ENCODE measurements at regions not wholly inside any gene's neighbourhood (a gene's known extent, or its start where the extent isn't known, plus 50 kb on each side); places are given as distances from the start of the nearest gene placed in this dataset.
A peak's percentile ranks its signal among the peaks of the same experiment; 100 is the strongest.

DNA sequence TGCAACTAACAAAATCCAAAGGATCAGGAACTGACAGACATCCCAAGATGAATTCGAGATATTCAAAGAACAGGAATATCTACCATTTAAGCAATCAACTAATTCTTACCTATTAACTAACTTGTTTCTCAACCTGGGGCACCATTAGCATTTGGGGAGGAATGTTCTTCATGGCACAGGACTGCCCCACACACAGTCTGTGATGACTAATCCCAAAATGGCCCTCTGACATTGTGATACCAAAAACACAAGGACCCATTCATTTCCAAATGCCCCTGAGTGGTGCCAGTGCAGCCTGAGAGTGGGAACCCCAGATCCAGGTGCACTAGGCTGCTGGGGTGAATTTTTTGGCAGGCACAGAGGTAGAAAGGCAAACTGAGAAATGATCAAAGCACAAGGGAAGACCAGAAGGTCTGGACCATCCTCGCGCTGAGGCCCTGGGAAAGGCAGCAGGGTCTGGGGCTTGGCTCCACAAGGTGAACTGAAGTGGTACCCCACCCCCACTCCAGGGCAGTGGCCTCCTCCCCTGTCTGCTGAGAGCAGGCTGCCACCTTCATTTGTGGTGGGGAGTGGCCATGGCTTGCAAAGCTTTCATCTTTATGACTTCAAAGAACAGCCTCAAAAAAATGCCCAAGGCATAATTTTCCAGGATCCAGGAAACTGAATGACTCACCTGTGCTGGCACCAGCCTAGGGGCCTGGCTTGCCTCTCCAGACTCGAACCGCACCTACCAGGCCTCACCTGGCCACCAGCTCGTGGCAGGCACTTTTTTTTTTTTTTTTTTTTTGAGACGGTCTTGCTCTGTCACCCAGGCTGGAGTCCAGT lies 122.4 kb downstream of the BCOR start:
- intact Hi-C loops (cut with micrococcal nuclease; ENCODE audit: unreplicated experiment), result loop anchor here (10.0 kb wide), 1 partner anchor 161 kb away; no protein-coding TSS in a partner anchor
- DNase-seq, result peak; percentile 58 to 82
- Histone ChIP-seq H3K4me3 (ENCODE audit: low read depth, low read length) (no peak overlapping the region), H3K4me1 (peaks cover 13% of the 10 kb centered on the region), H3K36me3 (ENCODE audit: control insufficient read depth, insufficient read depth, low read length) (no peaks in the 10 kb centered on the region), H3K27me3 (replicated peaks; ENCODE audit: control insufficient read depth, insufficient read depth, low read length) (no peaks in the 10 kb centered on the region), H3K9me3 (no peaks in the 10 kb centered on the region)
- ChIA-PET CTCF (interaction anchor here (0.6 kb wide), 1 partner anchor 9 kb away, joined by 4 read pairs; no protein-coding TSS in a partner anchor), POLR2A (interaction anchor here (0.7 kb wide), 1 partner anchor 9 kb away, joined by 11 read pairs; no protein-coding TSS in a partner anchor)
- Mint-ChIP-seq H3K4me1 (ENCODE audit: low read depth, unreplicated experiment) (no peaks in the 10 kb centered on the region), H3K36me3 (ENCODE audit: insufficient read depth, unreplicated experiment) (no peaks in the 10 kb centered on the region), H3K27me3 (ENCODE audit: insufficient read depth, unreplicated experiment) (no peaks in the 10 kb centered on the region), H3K4me3 (ENCODE audit: unreplicated experiment) (no peak overlapping the region), H3K27ac (ENCODE audit: unreplicated experiment) (no peak overlapping the region), H3K9me3 (ENCODE audit: unreplicated experiment) (no peaks in the 10 kb centered on the region)
- TF ChIP-seq, protein P1, sequence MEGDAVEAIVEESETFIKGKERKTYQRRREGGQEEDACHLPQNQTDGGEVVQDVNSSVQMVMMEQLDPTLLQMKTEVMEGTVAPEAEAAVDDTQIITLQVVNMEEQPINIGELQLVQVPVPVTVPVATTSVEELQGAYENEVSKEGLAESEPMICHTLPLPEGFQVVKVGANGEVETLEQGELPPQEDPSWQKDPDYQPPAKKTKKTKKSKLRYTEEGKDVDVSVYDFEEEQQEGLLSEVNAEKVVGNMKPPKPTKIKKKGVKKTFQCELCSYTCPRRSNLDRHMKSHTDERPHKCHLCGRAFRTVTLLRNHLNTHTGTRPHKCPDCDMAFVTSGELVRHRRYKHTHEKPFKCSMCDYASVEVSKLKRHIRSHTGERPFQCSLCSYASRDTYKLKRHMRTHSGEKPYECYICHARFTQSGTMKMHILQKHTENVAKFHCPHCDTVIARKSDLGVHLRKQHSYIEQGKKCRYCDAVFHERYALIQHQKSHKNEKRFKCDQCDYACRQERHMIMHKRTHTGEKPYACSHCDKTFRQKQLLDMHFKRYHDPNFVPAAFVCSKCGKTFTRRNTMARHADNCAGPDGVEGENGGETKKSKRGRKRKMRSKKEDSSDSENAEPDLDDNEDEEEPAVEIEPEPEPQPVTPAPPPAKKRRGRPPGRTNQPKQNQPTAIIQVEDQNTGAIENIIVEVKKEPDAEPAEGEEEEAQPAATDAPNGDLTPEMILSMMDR (IDR thresholded peaks at IDR 0.05; ENCODE audit: insufficient read depth in 1 of 2, low read depth in 1 of 2, low read length in 1 of 2, severe bottlenecking in 1 of 2, unreplicated experiment in 1 of 2), result no peak
- no TSS peak for BruUV-seq (replicated peaks)

DNA sequence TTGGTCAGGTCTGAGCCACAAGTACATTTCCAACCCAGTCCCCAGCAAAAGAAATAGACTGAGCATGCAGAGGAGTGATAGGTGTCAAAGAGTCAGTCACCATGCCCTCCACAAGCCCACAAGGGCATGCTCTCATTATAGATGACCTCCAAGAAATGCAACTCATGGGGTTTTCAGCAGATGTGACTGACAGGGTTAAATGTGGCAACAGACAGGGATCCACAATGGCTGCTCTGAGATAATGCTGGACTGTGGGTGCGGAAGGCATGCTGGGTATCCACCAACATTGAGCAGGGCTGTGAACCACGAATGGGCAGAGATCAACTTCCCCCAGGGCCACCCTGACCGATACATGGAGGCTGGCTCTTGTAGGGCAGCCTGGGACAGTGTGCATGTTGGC lies 115.8 kb downstream of the BCOR start:
- TF ChIP-seq, protein P1 (IDR thresholded peaks at IDR 0.05; ENCODE audit: insufficient read depth in 1 of 2, low read depth in 1 of 2, low read length in 1 of 2, severe bottlenecking in 1 of 2, unreplicated experiment in 1 of 2), result no peak
- no peaks in the 10 kb centered on the region for H3K36me3 Mint-ChIP-seq (ENCODE audit: insufficient read depth, unreplicated experiment)
- intact Hi-C loops (cut with micrococcal nuclease; ENCODE audit: unreplicated experiment), result no loop called here
- H3K4me3 Mint-ChIP-seq (ENCODE audit: unreplicated experiment), result no peak overlapping the region
- no TSS peak for BruUV-seq (replicated peaks)
- no peaks in the 10 kb centered on the region for H3K27me3 Mint-ChIP-seq (ENCODE audit: insufficient read depth, unreplicated experiment)
- H3K9me3 Mint-ChIP-seq (ENCODE audit: unreplicated experiment), result no peaks in the 10 kb centered on the region
- ChIA-PET CTCF (no interaction called here), POLR2A (no interaction called here)
- H3K4me1 Mint-ChIP-seq (ENCODE audit: low read depth, unreplicated experiment), result no peaks in the 10 kb centered on the region
- Histone ChIP-seq H3K9me3 (no peaks in the 10 kb centered on the region), H3K36me3 (ENCODE audit: control insufficient read depth, insufficient read depth, low read length) (no peaks in the 10 kb centered on the region), H3K4me1 (peaks cover 7% of the 10 kb centered on the region; the same call in 1 of the 2 replicates), H3K27me3 (replicated peaks; ENCODE audit: control insufficient read depth, insufficient read depth, low read length) (no peaks in the 10 kb centered on the region), H3K4me3 (ENCODE audit: low read depth, low read length) (no peak overlapping the region)
- no peak overlapping the region for H3K27ac Mint-ChIP-seq (ENCODE audit: unreplicated experiment)
- no peak for DNase-seq

DNA sequence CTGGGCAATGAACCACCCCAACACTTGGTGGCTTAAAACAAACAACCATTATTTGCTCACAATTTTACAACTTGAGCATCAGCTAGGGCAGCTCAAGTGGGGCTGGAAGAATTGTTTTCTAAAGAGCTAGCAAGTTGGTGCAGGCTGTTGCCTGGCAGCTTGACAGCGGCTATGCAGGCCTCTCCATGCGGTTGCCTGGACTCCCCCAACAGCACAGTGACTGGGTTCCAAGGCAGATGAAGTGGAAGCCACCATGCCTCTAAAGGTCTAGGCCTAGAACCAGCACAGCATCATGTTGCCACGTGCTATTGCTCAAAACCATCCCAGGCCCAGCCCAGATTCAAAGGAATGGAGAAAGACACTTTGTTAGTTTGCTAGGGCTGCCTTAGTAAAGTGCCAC lies 114.8 kb downstream of the BCOR start:
- no TSS peak for BruUV-seq (replicated peaks)
- Histone ChIP-seq H3K9me3 (no peaks in the 10 kb centered on the region), H3K27me3 (replicated peaks; ENCODE audit: control insufficient read depth, insufficient read depth, low read length) (no peaks in the 10 kb centered on the region), H3K4me3 (ENCODE audit: low read depth, low read length) (no peak overlapping the region), H3K4me1 (peaks cover 7% of the 10 kb centered on the region; the same call in 1 of the 2 replicates), H3K36me3 (ENCODE audit: control insufficient read depth, insufficient read depth, low read length) (no peaks in the 10 kb centered on the region)
- Mint-ChIP-seq H3K4me1 (ENCODE audit: low read depth, unreplicated experiment) (no peaks in the 10 kb centered on the region), H3K9me3 (ENCODE audit: unreplicated experiment) (no peaks in the 10 kb centered on the region), H3K4me3 (ENCODE audit: unreplicated experiment) (no peak overlapping the region), H3K27me3 (ENCODE audit: insufficient read depth, unreplicated experiment) (no peaks in the 10 kb centered on the region), H3K36me3 (ENCODE audit: insufficient read depth, unreplicated experiment) (no peaks in the 10 kb centered on the region), H3K27ac (ENCODE audit: unreplicated experiment) (no peak overlapping the region)
- DNase-seq, result no peak
- TF ChIP-seq, protein P1 (IDR thresholded peaks at IDR 0.05; ENCODE audit: insufficient read depth in 1 of 2, low read depth in 1 of 2, low read length in 1 of 2, severe bottlenecking in 1 of 2, unreplicated experiment in 1 of 2), result no peak
- CTCF ChIA-PET, result no interaction called here
- POLR2A ChIA-PET, result no interaction called here
- intact Hi-C loops (cut with micrococcal nuclease; ENCODE audit: unreplicated experiment), result no loop called here

All from Caco-2 (cell line).